ENCODE measurements at regions not wholly inside any gene's neighbourhood (a gene's known extent, or its start where the extent isn't known, plus 50 kb on each side); places are given as distances from the start of the nearest gene placed in this dataset.

DNA sequence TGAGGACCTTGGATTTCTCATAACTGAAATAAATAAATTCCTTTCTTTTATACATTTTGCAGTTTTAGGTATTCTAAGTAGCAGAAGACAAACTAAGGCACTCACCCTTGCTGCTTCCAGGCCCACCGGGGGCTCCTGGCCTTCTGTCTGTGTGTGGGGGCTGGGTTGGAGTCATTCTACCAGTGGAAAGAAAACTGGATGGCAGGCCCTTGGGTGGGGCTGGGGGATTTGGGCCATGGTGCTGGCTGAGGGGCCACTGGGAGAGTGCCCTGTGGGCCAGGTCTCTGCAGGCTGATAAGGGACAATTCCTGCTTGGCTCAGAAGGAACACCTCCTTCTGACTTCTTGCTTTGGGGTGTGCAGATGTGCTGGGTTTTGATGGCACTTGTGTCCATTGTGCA is 54.0 kb upstream of the CSF3R start:
- Histone ChIP-seq H3K27me3 (ENCODE audit: control insufficient read depth in 1 of 2, insufficient read depth in 2 of 2, low read length in 2 of 2) (peaks cover 7 to 17% of the 10 kb centered on the region in 2 donors), H3K4me1 (ENCODE audit: control insufficient read depth, insufficient read depth, low read length) (no peaks in the 10 kb centered on the region), H3K9me3 (ENCODE audit: control insufficient read depth in 2 of 2, low read length in 2 of 2) (peaks cover 11 to 17% of the 10 kb centered on the region in 2 donors), H3K9ac (ENCODE audit: low read length in 2 of 2) (no peak overlapping the region), H3K4me3 (ENCODE audit: low read length in 2 of 2) (no peak overlapping the region), H3K27ac (ENCODE audit: low read length) (no peak overlapping the region), H3K36me3 (ENCODE audit: control insufficient read depth in 2 of 2, insufficient read depth in 2 of 2, low read length in 2 of 2) (no peaks in the 10 kb centered on the region)

DNA sequence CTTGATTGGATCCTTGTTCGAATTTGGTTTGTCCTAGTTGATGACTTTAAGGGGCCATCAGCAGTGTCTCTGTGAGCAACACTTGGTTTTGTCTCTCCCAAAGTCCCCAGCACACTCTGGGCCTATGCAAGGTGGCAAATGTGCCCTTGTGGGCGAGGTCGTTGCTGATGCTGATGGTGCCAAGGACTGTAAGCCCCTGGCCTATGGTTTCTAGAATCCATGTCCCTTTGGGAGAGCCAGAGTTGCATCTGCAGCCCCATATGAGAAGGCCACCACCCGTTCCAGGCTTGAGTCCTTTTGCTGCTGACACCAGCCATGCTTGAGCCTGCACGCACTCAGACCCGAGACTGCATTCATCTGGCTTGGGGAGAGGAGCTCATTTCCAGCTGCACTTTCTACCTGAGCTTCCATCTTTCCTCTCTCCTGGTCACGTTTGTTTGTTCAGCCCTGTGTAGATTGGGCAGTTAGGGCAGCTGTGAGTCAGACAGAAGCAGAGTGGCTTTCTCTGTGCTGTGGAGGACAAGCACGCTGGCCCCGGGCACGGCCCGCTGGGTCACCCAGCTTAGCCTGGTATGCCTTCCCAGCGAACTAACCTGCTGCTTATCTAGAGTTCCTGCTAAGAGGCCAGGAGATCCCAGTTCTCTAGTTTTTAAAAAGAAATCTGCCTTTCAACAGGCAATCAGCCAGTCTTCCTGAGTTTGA is 52.1 kb upstream of the CSF3R start:
- no peak overlapping the region for H3K27ac ChIP-seq (ENCODE audit: low read length)
- H3K9me3 ChIP-seq (ENCODE audit: control insufficient read depth in 2 of 2, low read length in 2 of 2) = peaks cover 11 to 17% of the 10 kb centered on the region in 2 donors

DNA sequence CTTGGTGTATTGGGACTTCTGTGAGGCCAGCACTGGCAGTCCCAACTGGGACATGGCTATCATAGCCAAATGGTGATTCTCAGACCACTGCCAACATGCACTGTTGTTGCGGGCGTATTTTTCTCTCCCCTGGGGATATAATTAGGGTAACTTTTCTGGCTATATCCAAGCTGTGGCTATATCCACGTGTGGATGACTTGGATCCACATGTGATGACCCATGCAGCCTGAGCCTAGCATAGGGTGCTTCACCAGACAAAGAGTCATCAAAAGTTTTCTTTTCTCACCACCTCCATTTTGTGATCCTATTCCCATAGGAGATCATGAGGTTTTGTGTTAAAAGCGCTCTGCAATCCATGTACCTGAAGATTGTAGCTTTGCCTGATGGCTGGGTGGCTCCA is 51.2 kb upstream of the CSF3R start:
- H3K9me3 ChIP-seq (ENCODE audit: control insufficient read depth in 2 of 2, low read length in 2 of 2) = peaks cover 11 to 17% of the 10 kb centered on the region in 2 donors
- no peak overlapping the region for H3K4me3 ChIP-seq (ENCODE audit: low read length in 2 of 2)
- H3K36me3 ChIP-seq (ENCODE audit: control insufficient read depth in 2 of 2, insufficient read depth in 2 of 2, low read length in 2 of 2) = no peaks in the 10 kb centered on the region
- no peak overlapping the region for H3K9ac ChIP-seq (ENCODE audit: low read length in 2 of 2)
- H3K27me3 ChIP-seq (ENCODE audit: control insufficient read depth in 1 of 2, insufficient read depth in 2 of 2, low read length in 2 of 2) = peaks cover 5 to 14% of the 10 kb centered on the region in 2 donors
- H3K27ac ChIP-seq (ENCODE audit: low read length) = no peak overlapping the region
- H3K4me1 ChIP-seq (ENCODE audit: control insufficient read depth, insufficient read depth, low read length) = no peaks in the 10 kb centered on the region

More for the DNA sequence above, 52.1 kb upstream of the CSF3R start:
- Histone ChIP-seq H3K27me3 (ENCODE audit: control insufficient read depth in 1 of 2, insufficient read depth in 2 of 2, low read length in 2 of 2) (peaks cover 2 to 11% of the 10 kb centered on the region in 2 donors), H3K9ac (ENCODE audit: low read length in 2 of 2) (no peak overlapping the region), H3K36me3 (ENCODE audit: control insufficient read depth in 2 of 2, insufficient read depth in 2 of 2, low read length in 2 of 2) (no peaks in the 10 kb centered on the region), H3K4me3 (ENCODE audit: low read length in 2 of 2) (no peak overlapping the region), H3K4me1 (ENCODE audit: control insufficient read depth, insufficient read depth, low read length) (no peaks in the 10 kb centered on the region)

DNA sequence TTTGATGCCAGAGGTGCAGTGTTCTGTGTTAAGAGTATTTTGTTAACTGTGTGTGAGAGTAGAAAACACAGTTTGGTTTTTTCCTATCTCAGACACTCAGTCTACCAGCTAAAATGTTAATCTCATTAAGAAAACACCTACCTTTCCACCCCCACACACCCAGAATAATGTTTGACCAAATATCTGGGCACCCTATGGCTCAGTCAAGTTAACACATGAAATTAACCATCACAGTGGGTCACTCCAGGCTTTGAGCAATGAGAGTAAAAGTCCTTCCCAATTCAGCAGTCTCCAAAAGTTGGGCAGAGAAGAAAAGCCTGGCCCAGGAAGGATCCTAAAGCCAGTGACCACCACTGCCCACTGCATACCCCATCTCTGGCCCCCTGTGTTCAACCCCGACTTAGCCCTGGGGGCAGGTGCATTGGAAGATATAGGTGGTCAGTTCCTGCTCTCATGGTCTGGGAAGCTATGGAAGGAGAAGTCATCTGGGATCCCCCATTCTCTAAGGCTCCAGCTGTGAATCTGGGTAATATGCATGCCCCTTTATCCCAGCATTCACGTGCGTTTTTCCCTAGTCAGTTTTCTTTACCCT is 50.2 kb upstream of the CSF3R start:
- H3K4me1 ChIP-seq (ENCODE audit: control insufficient read depth, insufficient read depth, low read length) = no peaks in the 10 kb centered on the region
- H3K27ac ChIP-seq (ENCODE audit: low read length) = no peak overlapping the region
- H3K9me3 ChIP-seq (ENCODE audit: control insufficient read depth in 2 of 2, low read length in 2 of 2) = peaks cover 11 to 17% of the 10 kb centered on the region in 2 donors
- H3K27me3 ChIP-seq (ENCODE audit: control insufficient read depth in 1 of 2, insufficient read depth in 2 of 2, low read length in 2 of 2) = peaks cover 6 to 18% of the 10 kb centered on the region in 2 donors
- H3K36me3 ChIP-seq (ENCODE audit: control insufficient read depth in 2 of 2, insufficient read depth in 2 of 2, low read length in 2 of 2) = no peaks in the 10 kb centered on the region
- H3K9ac ChIP-seq (ENCODE audit: low read length in 2 of 2) = no peak overlapping the region
- no peak overlapping the region for H3K4me3 ChIP-seq (ENCODE audit: low read length in 2 of 2)

Data from stomach smooth muscle (tissue), 2 donors.